Gastroesophageal sphincter (tissue), 4 donors: ENCODE measurements at regions not wholly inside any gene's neighbourhood (a gene's known extent, or its start where the extent isn't known, plus 50 kb on each side); places are given as distances from the start of the nearest gene placed in this dataset.

Experiments
- ATAC-seq: fragments of 150-250 bp; one replicate; pipeline ENCODE4 v1.9.1; 2016; ENCODE audit warnings: mild to moderate bottlenecking, moderate library complexity
- H3K27ac ChIP-seq, 4 donors: fragments of 200-600 bp; sonication (generic) in 3 of 4; 1 replicate in 3 of 4; 2 replicates in 1 of 4; pipeline ENCODE4 v1.5.1; 2016 to 2019
- H3K27me3 ChIP-seq: fragments of 200-600 bp; sonication (generic); one replicate; pipeline ENCODE4 v1.5.1; 2019
- H3K36me3 ChIP-seq, 2 donors: fragments of 200-600 bp; sonication (generic); one replicate each; pipeline ENCODE4 v1.5.1; 2019; ENCODE audit warnings: control low read depth in 1 of 2
- H3K4me1 ChIP-seq, 3 donors: fragments of 200-600 bp; sonication (generic); 1 replicate in 2 of 3; 2 replicates in 1 of 3; pipeline ENCODE4 v1.5.1; 2016 to 2019; ENCODE audit warnings: control low read depth in 2 of 3
- H3K4me3 ChIP-seq, 2 donors: fragments of 200-600 bp; sonication (generic); one replicate each; pipeline ENCODE4 v1.5.1; 2019; ENCODE audit warnings: mild to moderate bottlenecking in 1 of 2, moderate library complexity in 1 of 2
- H3K9me3 ChIP-seq, 3 donors: fragments of 200-600 bp; sonication (generic); one replicate each; pipeline ENCODE4 v1.5.1; 2017 to 2019; ENCODE audit warnings: control low read depth in 2 of 3
- EP300 ChIP-seq: sonication (generic); formaldehyde crosslinking; IDR thresholded peaks from one replicate; pipeline ENCODE4 v1.6.1; 2017; ENCODE audit warnings: antibody characterized with exemption, mild to moderate bottlenecking
- POLR2A ChIP-seq, 2 donors: fragments of 450-650 bp; IDR thresholded peaks; one replicate each; pipeline ENCODE4 v1.6.1; 2017; ENCODE audit warnings: antibody characterized with exemption in 2 of 2, mild to moderate bottlenecking in 2 of 2, moderate library complexity in 1 of 2
- POLR2AphosphoS5 ChIP-seq: sonication (generic); formaldehyde crosslinking; IDR thresholded peaks from one replicate; pipeline ENCODE4 v1.6.1; 2017; ENCODE audit warnings: antibody characterized with exemption
- WGBS, 2 donors: methylation state at CpG; one replicate each; pipeline ENCODE4 v1.1.5; 2018; ENCODE audit warnings: low coverage in 1 of 2; 5-methylcytosine and 5-hydroxymethylcytosine counted together
- TF ChIP-seq, protein P1 (sequence below), 4 experiments: fragments of 200-600 bp in 2 of 4; fragments of 450-650 bp in 2 of 4; sonication (generic) in 1 of 4; IDR thresholded peaks; one replicate each; pipeline ENCODE4 v1.5.1; 2017 to 2019; ENCODE audit warnings: antibody characterized with exemption in 4 of 4, mild to moderate bottlenecking in 2 of 4, moderate library complexity in 2 of 4

- TF ChIP-seq EP300 (no peak), POLR2A (IDR thresholded peaks at IDR 0.05) (no peak), POLR2AphosphoS5 (no peak)
- TF ChIP-seq, protein P1, sequence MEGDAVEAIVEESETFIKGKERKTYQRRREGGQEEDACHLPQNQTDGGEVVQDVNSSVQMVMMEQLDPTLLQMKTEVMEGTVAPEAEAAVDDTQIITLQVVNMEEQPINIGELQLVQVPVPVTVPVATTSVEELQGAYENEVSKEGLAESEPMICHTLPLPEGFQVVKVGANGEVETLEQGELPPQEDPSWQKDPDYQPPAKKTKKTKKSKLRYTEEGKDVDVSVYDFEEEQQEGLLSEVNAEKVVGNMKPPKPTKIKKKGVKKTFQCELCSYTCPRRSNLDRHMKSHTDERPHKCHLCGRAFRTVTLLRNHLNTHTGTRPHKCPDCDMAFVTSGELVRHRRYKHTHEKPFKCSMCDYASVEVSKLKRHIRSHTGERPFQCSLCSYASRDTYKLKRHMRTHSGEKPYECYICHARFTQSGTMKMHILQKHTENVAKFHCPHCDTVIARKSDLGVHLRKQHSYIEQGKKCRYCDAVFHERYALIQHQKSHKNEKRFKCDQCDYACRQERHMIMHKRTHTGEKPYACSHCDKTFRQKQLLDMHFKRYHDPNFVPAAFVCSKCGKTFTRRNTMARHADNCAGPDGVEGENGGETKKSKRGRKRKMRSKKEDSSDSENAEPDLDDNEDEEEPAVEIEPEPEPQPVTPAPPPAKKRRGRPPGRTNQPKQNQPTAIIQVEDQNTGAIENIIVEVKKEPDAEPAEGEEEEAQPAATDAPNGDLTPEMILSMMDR (IDR thresholded peaks at IDR 0.05) = no peak
- ATAC-seq = no peak
- Histone ChIP-seq H3K4me1 (no peaks in the 10 kb centered on the region), H3K27me3 (no peaks in the 10 kb centered on the region), H3K27ac (no peak overlapping the region), H3K4me3 (no peak overlapping the region), H3K36me3 (no peaks in the 10 kb centered on the region), H3K9me3 (no peaks in the 10 kb centered on the region)
- 49 to 79% methylated on average over 3 of the region's 3 CpGs for WGBS, 2 donors
Observed at GRCh38 chr7:118080947-118081346, 103.0 kb upstream of the LSM8 start.

DNA sequence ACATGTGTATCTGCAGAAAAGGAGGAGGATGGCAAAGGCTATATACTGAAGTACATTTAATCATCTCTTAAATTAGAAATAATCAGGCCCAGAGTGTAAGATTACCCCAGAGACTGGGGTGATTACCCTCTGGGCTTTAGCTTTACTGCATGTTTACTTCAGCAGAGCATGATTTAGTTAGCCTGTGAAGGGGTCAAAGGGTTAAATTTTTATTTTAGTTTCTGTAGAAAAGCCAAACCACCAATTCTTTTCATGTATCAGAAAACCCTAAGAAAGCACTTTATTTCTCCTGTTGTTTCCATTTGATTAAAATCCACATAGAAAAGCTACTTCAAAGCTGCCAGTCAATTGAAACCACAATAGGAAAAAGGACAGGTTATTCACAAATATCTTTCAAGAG is 101.5 kb upstream of the LSM8 start:
- no peaks in the 10 kb centered on the region for H3K4me1 ChIP-seq
- H3K4me3 ChIP-seq = no peak overlapping the region
- no peaks in the 10 kb centered on the region for H3K9me3 ChIP-seq
- ATAC-seq = no peak
- no peaks in the 10 kb centered on the region for H3K36me3 ChIP-seq
- no peak overlapping the region for H3K27ac ChIP-seq
- TF ChIP-seq POLR2A (IDR thresholded peaks at IDR 0.05) = no peak
- TF ChIP-seq POLR2AphosphoS5 = no peak
- TF ChIP-seq, protein P1 (IDR thresholded peaks at IDR 0.05) = no peak
- TF ChIP-seq EP300 = no peak
- no peaks in the 10 kb centered on the region for H3K27me3 ChIP-seq

- Histone ChIP-seq H3K4me3 (no peak overlapping the region), H3K9me3 (no peaks in the 10 kb centered on the region), H3K27ac (no peak overlapping the region), H3K4me1 (no peaks in the 10 kb centered on the region), H3K36me3 (no peaks in the 10 kb centered on the region), H3K27me3 (no peaks in the 10 kb centered on the region)
- TF ChIP-seq EP300 (no peak), POLR2A (IDR thresholded peaks at IDR 0.05) (no peak), POLR2AphosphoS5 (no peak)
- TF ChIP-seq, protein P1 (IDR thresholded peaks at IDR 0.05) = no peak
- ATAC-seq = no peak
- WGBS, 2 donors = 35 to 48% methylated on average over 2 to 3 of the region's 3 CpGs
Observed at GRCh38 chr7:118085000-118085399, 99.0 kb upstream of the LSM8 start.

DNA sequence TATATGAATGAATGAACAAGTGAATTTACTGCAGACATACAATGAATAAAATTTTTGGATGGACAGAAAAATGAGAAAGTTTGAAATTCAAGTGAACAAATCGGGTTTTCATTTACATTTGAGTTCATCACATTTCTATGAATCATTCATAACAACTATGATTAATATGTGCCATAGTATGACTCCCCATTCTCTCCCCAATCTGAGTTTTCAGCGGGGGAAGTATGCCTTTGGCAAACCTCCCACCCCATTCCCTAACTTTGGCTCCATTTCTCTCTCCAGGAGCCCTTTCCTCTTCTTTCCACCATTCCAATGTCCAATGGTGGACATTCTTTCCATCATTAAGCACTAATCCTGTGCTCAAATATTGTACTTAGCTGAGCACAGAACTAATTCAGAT is 96.8 kb upstream of the LSM8 start:
- WGBS, 2 donors = 47 to 72% methylated on average over 2 of the region's 2 CpGs
- Histone ChIP-seq H3K4me3 (no peak overlapping the region), H3K4me1 (no peaks in the 10 kb centered on the region), H3K27me3 (no peaks in the 10 kb centered on the region), H3K36me3 (no peaks in the 10 kb centered on the region), H3K9me3 (no peaks in the 10 kb centered on the region), H3K27ac (no peak overlapping the region)
- no peak for TF ChIP-seq POLR2A (IDR thresholded peaks at IDR 0.05)
- TF ChIP-seq POLR2AphosphoS5 = no peak
- TF ChIP-seq, protein P1 (IDR thresholded peaks at IDR 0.05) = no peak
- no peak for TF ChIP-seq EP300
- no peak for ATAC-seq

- no peaks in the 10 kb centered on the region for H3K36me3 ChIP-seq
- ATAC-seq = no peak
- H3K4me3 ChIP-seq = no peak overlapping the region
- WGBS, 2 donors = 87 to 95% methylated on average over 1 of the region's 1 CpG
- H3K27ac ChIP-seq = no peak overlapping the region
- H3K27me3 ChIP-seq = no peaks in the 10 kb centered on the region
- H3K4me1 ChIP-seq = no peaks in the 10 kb centered on the region
- no peaks in the 10 kb centered on the region for H3K9me3 ChIP-seq
- TF ChIP-seq POLR2A (IDR thresholded peaks at IDR 0.05) = no peak
- TF ChIP-seq, protein P1 (IDR thresholded peaks at IDR 0.05) = no peak
- TF ChIP-seq POLR2AphosphoS5 = no peak
- no peak for TF ChIP-seq EP300
Observed at GRCh38 chr7:118094044-118094443, 89.9 kb upstream of the LSM8 start.
